GM18508 (cell line): ENCODE measurements at regions not wholly inside any gene's neighbourhood (a gene's known extent, or its start where the extent isn't known, plus 50 kb on each side); places are given as distances from the start of the nearest gene placed in this dataset.
"Not testable (repeated sequence)": the region's sequence is repeated elsewhere in the genome, so short reads cannot be mapped to it uniquely, and the experiment has no call there.

Experiments
- ATAC-seq: cut with Tn5 transposase; IDR thresholded peaks from one replicate; pipeline ENCODE4 v1.9.1; 2021; ENCODE audit warnings: moderate number of reproducible peaks; ENCODE audit not compliant: insufficient read depth, unreplicated experiment

DNA sequence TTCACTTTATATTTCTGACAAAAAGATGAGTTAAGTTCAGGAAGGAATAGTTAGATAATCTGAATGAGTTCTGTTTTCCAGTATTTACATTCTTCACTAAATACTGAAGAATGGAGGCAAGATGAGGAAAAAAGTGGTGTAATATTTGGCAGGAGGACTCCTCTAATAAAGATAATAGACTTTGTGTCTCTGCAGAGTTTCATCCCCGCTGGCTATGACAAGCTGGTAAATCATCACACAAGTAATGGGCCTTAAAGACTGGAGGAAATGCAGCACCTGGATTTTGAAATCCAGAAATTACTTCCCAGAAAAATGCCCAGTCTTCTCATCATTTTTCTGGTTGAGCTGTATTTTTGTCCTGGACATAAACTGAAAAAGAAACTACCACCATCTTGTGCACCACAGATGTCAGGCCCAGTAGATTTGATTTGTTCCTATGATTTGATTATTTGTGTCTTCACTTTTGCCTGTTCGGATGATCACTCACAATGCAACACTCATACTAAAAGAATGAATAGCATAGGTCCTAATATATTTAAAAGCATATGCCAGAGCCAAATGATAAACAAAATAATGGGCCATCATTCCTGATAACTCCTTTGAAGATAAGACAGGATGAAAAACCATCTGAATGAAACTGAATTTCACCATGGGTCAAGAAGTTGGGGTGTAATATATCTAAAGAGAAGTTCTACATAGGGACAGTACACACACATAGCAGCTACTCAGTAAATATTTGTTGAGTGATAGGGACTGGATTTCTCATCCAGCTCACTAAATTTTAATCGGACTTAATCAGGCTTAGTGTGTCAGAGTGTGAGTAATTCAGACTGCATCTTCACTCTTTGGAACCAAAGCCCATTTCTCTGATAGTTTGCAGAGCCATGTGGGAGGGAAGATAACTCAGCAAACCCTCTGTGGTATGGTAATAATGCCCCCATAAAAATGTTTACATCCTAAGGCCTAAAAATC lies 200.5 kb downstream of the HINT1 start:
- ATAC-seq = no peak

DNA sequence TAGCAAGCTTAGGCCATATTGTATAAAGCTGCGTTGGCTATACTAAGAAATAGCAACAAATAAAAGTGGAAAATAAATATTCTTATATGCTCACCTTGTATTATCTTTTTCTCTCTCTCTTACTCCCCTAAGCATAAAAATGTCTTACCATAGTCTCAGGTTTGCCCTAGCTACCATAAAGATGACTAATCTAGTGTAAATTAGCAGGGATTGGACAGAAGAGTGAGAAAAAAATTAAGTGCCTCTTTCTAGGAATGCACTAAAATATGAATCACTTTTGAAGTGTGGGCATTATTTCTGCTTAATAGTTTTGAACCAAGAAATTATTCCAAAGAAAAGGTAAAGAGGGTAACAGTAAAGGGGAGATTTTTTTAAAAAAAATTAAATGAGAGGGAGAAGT lies 201.3 kb downstream of the HINT1 start:
- no peak for ATAC-seq

DNA sequence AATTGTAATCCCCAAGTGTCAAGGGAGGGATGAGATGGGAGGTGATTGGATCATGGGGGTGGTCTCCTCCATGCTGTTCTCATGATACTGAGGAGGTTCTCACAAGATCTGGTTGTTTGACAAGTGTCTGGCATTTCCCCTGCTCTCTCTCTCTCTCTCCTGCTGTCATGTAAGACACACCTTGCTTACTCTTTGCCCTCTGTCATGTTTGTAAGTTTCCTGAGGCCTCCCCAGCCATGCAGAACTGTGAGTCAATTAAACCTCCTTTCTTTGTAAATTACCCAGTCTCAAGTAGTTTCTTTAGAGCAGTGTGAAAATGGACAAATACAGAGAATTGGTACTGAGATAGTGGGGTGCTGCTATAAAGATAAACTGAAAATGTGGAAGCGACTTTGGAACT lies 207.9 kb downstream of the HINT1 start:
- ATAC-seq = no peak

DNA sequence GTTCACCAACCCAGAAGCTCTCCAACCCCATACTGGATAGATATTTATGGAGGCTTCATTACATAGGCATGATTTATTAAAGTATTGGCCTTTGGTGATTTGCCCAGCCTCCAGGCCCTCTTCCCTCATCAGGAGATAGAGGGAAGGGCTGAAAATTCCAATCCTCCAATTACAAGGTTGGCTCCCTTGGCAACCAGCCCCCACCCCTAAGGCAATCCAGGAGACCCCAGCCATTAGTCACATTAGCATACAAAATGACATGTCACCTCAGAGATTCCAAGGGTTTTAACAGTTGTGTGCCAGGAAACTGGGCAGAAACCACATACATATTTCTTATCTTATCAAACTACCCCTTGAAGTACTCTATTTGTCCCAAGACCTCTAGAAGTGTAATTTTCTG lies 210.0 kb downstream of the HINT1 start:
- ATAC-seq = no peak

GRCh38 chr5:130954336-130954735 lies 210.7 kb downstream of the HINT1 start:
- no peak for ATAC-seq

DNA sequence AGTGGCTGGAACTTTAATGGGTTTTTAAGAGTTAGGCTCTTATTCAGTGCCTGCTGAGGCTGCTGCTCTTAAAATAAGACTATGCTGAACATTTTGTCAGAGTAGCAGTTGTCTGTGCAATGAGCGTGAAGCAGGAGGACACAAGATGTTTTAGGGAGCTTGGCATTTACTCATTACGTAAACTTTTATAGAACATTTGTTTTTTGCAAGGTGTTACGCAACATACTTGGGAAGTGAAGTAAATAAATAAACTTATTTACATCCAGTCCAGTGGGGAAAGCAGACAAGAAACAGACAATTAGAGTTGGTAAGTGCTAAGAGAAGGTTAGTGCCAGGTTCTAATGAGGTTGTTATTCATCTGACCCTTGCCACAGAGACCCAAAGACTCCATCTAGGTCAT lies 226.0 kb downstream of the HINT1 start:
- no peak for ATAC-seq

GRCh38 chr5:130937046-130937445 lies 228.0 kb downstream of the HINT1 start:
- ATAC-seq = no peak

GRCh38 chr5:130923543-130924124 lies 241.4 kb downstream of the HINT1 start:
- ATAC-seq = no peak

DNA sequence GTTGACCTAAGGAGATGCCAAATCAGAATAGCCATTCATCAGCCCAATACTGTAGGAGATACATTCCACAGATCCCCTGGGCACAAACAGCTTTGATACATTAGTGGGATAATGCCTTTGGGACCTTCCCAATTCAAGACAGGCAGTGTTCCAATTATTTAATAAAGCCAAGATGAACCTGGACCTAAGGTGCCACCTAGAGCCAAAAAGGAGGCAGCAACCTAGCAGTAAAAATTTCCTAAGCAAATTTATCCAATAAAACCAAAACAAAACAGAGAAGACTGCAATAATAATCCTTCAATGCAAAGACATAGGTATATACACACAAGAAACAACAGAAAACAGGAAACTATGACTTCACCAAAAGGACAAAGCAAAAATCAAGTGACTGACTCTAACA lies 253.0 kb downstream of the HINT1 start:
- no peak for ATAC-seq

GRCh38 chr5:130908186-130908585 lies 256.9 kb downstream of the HINT1 start:
- no peak for ATAC-seq

- not testable (repeated sequence) for ATAC-seq
These were observed 267.4 kb downstream of the HINT1 start for GRCh38 chr5:130897537-130898195.

DNA sequence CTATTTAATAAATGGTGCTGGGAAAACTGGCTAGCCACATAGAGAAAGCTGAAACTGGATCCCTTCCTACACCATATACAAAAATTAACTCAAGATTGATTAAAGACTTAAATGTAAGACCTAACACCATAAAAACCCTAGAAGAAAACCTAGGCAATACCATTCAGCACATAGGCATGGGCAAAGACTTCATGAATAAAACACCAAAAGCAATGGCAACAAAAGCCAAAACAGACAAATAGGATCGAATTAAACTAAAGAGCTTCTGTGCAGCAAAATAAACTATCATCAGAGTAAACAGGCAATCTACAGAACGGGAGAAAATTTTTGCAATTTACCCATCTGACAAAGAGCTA lies 267.9 kb downstream of the HINT1 start:
- ATAC-seq = not testable (repeated sequence)

- no peak for ATAC-seq
These were observed 268.4 kb downstream of the HINT1 start for GRCh38 chr5:130896636-130897035.

DNA sequence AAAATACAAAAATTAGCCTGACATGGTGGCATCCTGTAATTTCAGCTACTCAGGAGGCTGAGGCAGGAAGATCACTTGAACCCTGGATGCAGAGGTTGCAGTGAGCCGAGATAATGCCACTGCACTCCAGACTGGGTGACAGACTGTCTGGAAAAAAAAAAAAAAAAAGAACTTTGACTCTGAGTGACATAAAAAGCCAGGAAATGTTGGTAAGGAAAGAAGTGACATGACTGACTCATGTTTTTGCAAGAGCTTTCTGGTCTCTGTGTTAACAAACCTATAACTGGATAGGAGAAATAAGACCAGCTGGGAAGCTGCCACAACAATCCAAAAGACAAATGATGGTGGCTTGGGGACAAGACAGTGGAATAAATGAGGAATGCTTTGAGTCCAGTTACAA lies 272.1 kb downstream of the HINT1 start:
- ATAC-seq = no peak

- no peak for ATAC-seq
These were observed 274.4 kb downstream of the HINT1 start for GRCh38 chr5:130890610-130891009.

DNA sequence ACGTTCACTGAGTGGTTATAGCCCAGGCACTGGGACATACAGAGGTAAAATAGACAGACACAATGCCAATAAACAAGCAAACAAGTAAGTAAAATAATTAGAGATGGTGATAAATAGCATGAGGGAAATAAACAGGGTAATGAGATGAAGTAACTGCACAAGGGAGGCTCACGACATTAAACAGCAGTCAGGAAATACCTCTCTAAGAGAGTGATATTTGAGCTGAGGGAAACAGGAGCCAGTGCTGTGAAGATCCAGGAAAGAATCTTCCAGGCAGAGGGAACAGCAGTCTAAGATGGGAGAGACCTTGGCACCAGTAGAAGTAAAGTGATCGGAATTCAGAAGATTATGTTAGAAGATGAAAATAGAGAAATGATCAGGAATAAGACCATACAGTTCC lies 279.4 kb downstream of the HINT1 start:
- ATAC-seq = no peak

DNA sequence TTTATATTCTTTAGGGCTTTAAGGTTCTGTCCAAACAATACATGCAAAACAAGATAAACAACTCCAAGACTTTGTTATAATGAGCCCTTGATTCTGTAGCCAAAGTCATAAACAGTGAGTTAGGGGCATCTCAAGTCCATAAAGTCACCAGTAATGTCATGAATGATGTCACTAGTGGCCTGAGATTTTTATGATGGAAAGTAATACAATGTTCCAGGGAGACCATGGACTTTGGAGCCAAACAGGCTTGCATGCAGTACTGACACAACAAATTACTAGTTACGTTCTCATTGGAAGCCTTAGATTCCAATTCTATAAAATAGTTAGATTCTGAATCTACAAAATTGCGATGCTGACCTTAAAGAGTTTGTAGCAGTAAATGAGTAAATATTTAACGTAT lies 280.0 kb downstream of the HINT1 start:
- ATAC-seq = no peak

DNA sequence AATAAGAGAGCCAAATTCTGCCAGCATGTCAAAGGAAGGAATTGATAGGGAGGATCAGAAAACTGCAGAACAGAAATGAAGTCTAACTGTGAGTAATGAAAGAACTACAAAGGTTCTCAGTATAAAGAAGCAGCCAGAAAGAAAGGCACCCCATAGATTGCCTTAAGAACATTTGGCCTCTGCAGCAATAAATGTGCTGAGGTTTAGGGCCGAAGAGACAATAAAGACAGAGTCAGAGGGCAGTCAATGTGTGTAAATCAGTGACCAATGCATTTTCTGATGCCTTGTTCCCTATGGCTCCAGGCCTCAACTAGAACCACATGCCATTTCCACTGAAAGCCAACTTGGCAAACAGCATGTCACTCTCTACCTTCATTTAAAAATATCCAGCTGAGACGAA lies 281.0 kb downstream of the HINT1 start:
- no peak for ATAC-seq

GRCh38 chr5:130875656-130876055 lies 289.4 kb downstream of the HINT1 start:
- ATAC-seq = no peak

DNA sequence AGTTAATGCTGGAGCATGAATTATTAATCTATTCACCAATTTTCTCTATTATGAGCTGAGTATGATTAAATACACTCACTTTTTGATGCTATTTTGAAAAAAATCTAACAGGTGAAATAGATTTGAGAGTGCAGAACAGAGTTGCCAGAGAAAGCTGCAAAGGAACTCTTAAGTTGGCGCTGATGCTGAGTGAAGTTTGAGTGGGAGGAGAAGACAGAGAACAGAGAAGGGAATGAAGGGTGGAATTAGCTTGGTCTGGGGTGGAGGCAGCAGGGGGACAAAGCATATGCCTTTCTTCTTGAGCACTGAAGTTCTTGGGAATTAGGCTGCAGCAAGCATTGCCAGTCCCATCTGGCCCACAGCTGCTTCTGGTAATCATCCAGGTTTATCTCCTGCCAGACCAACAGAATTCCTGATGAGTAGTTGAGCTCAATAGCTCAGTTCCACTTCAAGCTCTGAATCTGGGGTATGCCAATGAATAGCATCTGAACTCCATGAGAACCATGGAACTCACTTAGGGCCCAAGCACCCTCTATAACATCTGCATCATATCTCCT lies 290.1 kb downstream of the HINT1 start:
- no peak for ATAC-seq
